C4-2B (cell line): ENCODE measurements at regions not wholly inside any gene's neighbourhood (a gene's known extent, or its start where the extent isn't known, plus 50 kb on each side); places are given as distances from the start of the nearest gene placed in this dataset.

Experiments used
- H3K27ac ChIP-seq: fragments of 450-650 bp; 2 replicates; pipeline ENCODE4 v1.5.1; 2017
- CTCF ChIP-seq: fragments of 450-650 bp; conservative IDR thresholded peaks from 2 replicates; pipeline ENCODE4 v1.5.1; 2017; ENCODE audit warnings: mild to moderate bottlenecking
- ZFX ChIP-seq: fragments of 450-650 bp; IDR thresholded peaks from 2 replicates; pipeline ENCODE4 v1.6.1; 2017

GRCh38 chr9:106296426-106296825, 566.5 kb upstream of the ZNF462 start:
- H3K27ac ChIP-seq = no peak overlapping the region
- TF ChIP-seq CTCF (no peak), ZFX (no peak)

- no peak for TF ChIP-seq CTCF
- no peak overlapping the region for H3K27ac ChIP-seq
Observed at GRCh38 chr9:106298997-106299396, 564.0 kb upstream of the ZNF462 start.

- no peak for TF ChIP-seq CTCF
Observed at GRCh38 chr9:106304401-106304920, 558.5 kb upstream of the ZNF462 start.

GRCh38 chr9:106305428-106306133, 557.4 kb upstream of the ZNF462 start:
- H3K27ac ChIP-seq = no peak overlapping the region
- no peak for TF ChIP-seq ZFX
- TF ChIP-seq CTCF = no peak

More at GRCh38 chr9:106304401-106304920, 558.5 kb upstream of the ZNF462 start:
- no peak overlapping the region for H3K27ac ChIP-seq

GRCh38 chr9:106307670-106308069, 555.3 kb upstream of the ZNF462 start:
- no peak overlapping the region for H3K27ac ChIP-seq
- no peak for TF ChIP-seq ZFX
- no peak for TF ChIP-seq CTCF

GRCh38 chr9:106309925-106310324, 553.0 kb upstream of the ZNF462 start:
- TF ChIP-seq ZFX (no peak), CTCF (no peak)

GRCh38 chr9:106310782-106311181, 552.2 kb upstream of the ZNF462 start:
- TF ChIP-seq ZFX = no peak
- TF ChIP-seq CTCF = no peak
- no peak overlapping the region for H3K27ac ChIP-seq

More at GRCh38 chr9:106309925-106310324, 553.0 kb upstream of the ZNF462 start:
- no peak overlapping the region for H3K27ac ChIP-seq
